Neutrophil (primary cell): ENCODE measurements at regions not wholly inside any gene's neighbourhood (a gene's known extent, or its start where the extent isn't known, plus 50 kb on each side); places are given as distances from the start of the nearest gene placed in this dataset.

Experiments used
- H3K27ac ChIP-seq: fragments of 200-600 bp; sonication (generic); 2 replicates; pipeline ENCODE4 v1.5.1; 2016; ENCODE audit warnings: mild to moderate bottlenecking, moderate library complexity
- H3K27me3 ChIP-seq: fragments of 200-600 bp; sonication (generic); 2 replicates; pipeline ENCODE4 v1.6.0; 2016; ENCODE audit warnings: mild to moderate bottlenecking
- H3K36me3 ChIP-seq: fragments of 200-600 bp; sonication (generic); 2 replicates; pipeline ENCODE4 v1.5.1; 2017
- H3K4me1 ChIP-seq, 2 experiments: fragments of 200-600 bp in 1 of 2; sonication (generic) in 1 of 2; 1 replicate in 1 of 2; 2 replicates in 1 of 2; pipeline versions ENCODE4 v1.5.1 to v1.6.1; 2013 to 2016; ENCODE audit warnings: low read depth in 1 of 2, low read length in 1 of 2, mild to moderate bottlenecking in 1 of 2, moderate library complexity in 1 of 2; ENCODE audit not compliant: control insufficient read depth in 1 of 2, insufficient read depth in 1 of 2
- H3K4me3 ChIP-seq, 2 experiments: fragments of 200-600 bp in 1 of 2; sonication (generic) in 1 of 2; 1 replicate in 1 of 2; 2 replicates in 1 of 2; pipeline ENCODE4 v1.5.1; 2013 to 2016; ENCODE audit warnings: low read depth in 1 of 2, low read length in 1 of 2, mild to moderate bottlenecking in 1 of 2, moderate library complexity in 1 of 2
- H3K9me3 ChIP-seq: fragments of 200-600 bp; sonication (generic); 2 replicates; pipeline ENCODE4 v1.5.1; 2016
- TF ChIP-seq, protein P1 (sequence below): fragments of 200-600 bp; sonication (generic); IDR thresholded peaks from 2 replicates; pipeline ENCODE4 v1.5.1; 2016; ENCODE audit warnings: antibody characterized with exemption

DNA sequence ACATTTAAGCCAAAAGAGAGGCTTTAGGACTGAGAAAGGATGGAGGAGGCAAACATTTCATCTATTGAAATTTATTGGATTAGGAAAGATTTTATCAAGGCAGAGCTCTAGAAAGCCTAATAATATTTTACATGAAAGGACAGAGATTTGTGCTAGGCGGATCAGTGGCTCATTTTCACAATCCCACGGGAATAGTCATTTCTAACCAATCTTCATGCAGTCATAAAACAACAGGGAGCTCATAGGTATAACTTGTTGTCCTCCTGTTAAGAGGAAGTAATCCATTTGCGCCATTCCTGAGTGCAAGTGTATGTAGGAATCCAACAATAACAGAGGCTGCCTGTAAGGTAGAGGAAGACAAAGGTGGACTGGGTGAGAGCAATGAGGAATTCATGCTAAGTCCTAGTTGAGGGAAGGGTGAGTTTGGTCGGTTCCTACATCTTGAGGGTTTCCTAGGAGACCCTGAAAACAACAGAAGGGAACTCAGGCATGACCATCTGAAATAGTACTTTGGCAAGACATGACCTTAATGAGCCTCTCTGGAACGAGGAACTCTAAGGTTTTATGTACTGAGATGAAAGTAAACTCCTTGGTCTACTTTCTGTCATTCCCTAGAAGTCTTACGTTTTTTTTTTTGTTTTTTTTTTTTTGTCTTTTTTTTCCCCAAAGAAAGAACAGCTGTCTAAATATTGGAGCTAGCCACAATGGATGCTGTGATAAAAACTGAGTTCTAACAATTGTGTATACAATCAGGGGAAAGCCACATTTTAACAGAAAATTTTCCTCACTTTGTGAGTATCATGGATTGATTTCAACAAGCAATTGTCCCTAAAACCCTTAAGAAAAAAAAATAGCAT is 89.7 kb downstream of the GEMIN8 start:
- Histone ChIP-seq H3K36me3 (no peaks in the 10 kb centered on the region), H3K4me3 (no peak overlapping the region), H3K27ac (no peak overlapping the region), H3K9me3 (no peaks in the 10 kb centered on the region), H3K4me1 (peaks cover 8% of the 10 kb centered on the region in 2 experiments), H3K27me3 (peaks cover 51% of the 10 kb centered on the region)
- TF ChIP-seq, protein P1, sequence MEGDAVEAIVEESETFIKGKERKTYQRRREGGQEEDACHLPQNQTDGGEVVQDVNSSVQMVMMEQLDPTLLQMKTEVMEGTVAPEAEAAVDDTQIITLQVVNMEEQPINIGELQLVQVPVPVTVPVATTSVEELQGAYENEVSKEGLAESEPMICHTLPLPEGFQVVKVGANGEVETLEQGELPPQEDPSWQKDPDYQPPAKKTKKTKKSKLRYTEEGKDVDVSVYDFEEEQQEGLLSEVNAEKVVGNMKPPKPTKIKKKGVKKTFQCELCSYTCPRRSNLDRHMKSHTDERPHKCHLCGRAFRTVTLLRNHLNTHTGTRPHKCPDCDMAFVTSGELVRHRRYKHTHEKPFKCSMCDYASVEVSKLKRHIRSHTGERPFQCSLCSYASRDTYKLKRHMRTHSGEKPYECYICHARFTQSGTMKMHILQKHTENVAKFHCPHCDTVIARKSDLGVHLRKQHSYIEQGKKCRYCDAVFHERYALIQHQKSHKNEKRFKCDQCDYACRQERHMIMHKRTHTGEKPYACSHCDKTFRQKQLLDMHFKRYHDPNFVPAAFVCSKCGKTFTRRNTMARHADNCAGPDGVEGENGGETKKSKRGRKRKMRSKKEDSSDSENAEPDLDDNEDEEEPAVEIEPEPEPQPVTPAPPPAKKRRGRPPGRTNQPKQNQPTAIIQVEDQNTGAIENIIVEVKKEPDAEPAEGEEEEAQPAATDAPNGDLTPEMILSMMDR: no peak

- H3K27ac ChIP-seq: no peak overlapping the region
- TF ChIP-seq, protein P1: no peak
- H3K9me3 ChIP-seq: no peaks in the 10 kb centered on the region
- peak overlapping the region in 1 of 2 experiments; percentile 44 for H3K4me3 ChIP-seq
- H3K4me1 ChIP-seq: peaks cover 8% of the 10 kb centered on the region in 2 experiments
- H3K27me3 ChIP-seq: peaks cover 51% of the 10 kb centered on the region
- no peaks in the 10 kb centered on the region for H3K36me3 ChIP-seq
Measured at GRCh38 chrX:13938829-13939530, 90.7 kb downstream of the GEMIN8 start.

- H3K36me3 ChIP-seq: no peaks in the 10 kb centered on the region
- TF ChIP-seq, protein P1: no peak
- H3K27ac ChIP-seq: no peak overlapping the region
- H3K9me3 ChIP-seq: no peaks in the 10 kb centered on the region
- peaks cover 51% of the 10 kb centered on the region for H3K27me3 ChIP-seq
- peaks cover 8% of the 10 kb centered on the region in 2 experiments for H3K4me1 ChIP-seq
- peak overlapping the region; percentile 27 to 44 for H3K4me3 ChIP-seq
Measured at GRCh38 chrX:13938051-13938828, 91.5 kb downstream of the GEMIN8 start.

DNA sequence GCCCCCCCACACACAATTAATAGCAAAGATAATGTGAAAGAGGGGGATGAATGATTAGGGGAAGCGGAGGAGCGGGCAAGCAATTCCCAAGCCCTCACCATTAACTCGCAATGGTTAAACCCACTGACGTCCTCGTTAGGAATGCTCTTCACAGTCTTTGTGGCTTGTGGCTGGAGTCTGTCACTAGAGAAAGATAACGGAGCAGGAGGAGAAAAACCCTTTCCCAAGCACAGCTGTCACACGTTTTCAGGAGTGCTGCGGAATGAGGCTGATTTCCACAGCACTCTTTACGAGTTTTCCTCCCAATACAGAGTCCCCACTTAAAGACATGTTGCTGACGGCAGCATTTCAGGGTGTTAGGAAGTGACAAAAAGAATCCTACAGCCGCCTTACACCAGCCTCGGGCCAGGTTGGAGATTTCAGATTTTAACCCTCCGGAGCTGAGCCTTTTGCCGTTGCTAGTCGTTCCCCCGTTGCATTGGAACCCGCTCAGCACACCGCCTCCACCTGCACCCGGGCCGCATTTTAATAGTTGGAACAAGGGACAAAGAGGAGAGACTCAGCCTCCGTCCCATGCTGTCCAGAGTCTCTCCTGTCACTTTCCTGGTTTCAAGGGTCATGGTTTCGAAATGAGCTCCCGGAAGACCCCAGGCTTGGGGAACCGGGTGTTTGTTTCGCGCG is 92.2 kb downstream of the GEMIN8 start:
- no peaks in the 10 kb centered on the region for H3K9me3 ChIP-seq
- TF ChIP-seq, protein P1: no peak
- peaks cover 51% of the 10 kb centered on the region for H3K27me3 ChIP-seq
- H3K4me1 ChIP-seq: peaks cover 8% of the 10 kb centered on the region in 2 experiments
- H3K27ac ChIP-seq: no peak overlapping the region
- no peaks in the 10 kb centered on the region for H3K36me3 ChIP-seq
- H3K4me3 ChIP-seq: peak overlapping the region; percentile 27 to 44
